Tibial nerve (tissue), 4 donors: ENCODE measurements at regions not wholly inside any gene's neighbourhood (a gene's known extent, or its start where the extent isn't known, plus 50 kb on each side); places are given as distances from the start of the nearest gene placed in this dataset.

Experiments used
- EP300 ChIP-seq, 2 donors: sonication (generic); formaldehyde crosslinking; IDR thresholded peaks; one replicate each; pipeline ENCODE4 v1.6.1; 2017; ENCODE audit warnings: antibody characterized with exemption in 2 of 2, mild to moderate bottlenecking in 1 of 2
- POLR2A ChIP-seq, 2 donors: fragments of 450-650 bp; IDR thresholded peaks; one replicate each; pipeline ENCODE4 v1.6.1; 2017; ENCODE audit warnings: antibody characterized with exemption in 2 of 2, mild to moderate bottlenecking in 2 of 2, moderate library complexity in 2 of 2
- TF ChIP-seq, protein P1 (sequence below), 5 experiments: fragments of 200-600 bp in 3 of 5; fragments of 450-650 bp in 2 of 5; sonication (generic) in 3 of 5; IDR thresholded peaks; one replicate each; pipeline ENCODE4 v1.5.1; 2016 to 2019; ENCODE audit warnings: antibody characterized with exemption in 5 of 5, mild to moderate bottlenecking in 3 of 5, moderate library complexity in 2 of 5

DNA sequence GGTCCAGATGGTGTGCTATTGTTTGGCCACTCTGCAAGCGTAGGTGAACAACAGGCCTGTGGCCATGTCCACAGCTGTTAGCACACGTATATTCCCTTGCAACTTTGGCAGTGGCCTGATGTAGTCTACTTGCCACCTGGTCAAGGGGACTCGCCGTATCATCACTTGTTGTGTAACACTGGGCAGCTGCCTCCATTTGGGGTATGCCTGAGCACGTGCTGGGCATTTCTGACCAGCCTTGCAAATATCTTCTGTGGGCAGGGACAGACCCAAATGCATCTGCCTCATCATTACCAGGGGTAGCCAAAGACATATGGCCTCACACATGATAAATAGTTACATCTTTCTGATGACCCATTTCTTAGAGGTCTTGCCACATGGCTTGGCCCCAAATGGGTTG, 434.2 kb downstream of the DYNC2H1 start:
- TF ChIP-seq, protein P1, sequence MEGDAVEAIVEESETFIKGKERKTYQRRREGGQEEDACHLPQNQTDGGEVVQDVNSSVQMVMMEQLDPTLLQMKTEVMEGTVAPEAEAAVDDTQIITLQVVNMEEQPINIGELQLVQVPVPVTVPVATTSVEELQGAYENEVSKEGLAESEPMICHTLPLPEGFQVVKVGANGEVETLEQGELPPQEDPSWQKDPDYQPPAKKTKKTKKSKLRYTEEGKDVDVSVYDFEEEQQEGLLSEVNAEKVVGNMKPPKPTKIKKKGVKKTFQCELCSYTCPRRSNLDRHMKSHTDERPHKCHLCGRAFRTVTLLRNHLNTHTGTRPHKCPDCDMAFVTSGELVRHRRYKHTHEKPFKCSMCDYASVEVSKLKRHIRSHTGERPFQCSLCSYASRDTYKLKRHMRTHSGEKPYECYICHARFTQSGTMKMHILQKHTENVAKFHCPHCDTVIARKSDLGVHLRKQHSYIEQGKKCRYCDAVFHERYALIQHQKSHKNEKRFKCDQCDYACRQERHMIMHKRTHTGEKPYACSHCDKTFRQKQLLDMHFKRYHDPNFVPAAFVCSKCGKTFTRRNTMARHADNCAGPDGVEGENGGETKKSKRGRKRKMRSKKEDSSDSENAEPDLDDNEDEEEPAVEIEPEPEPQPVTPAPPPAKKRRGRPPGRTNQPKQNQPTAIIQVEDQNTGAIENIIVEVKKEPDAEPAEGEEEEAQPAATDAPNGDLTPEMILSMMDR (IDR thresholded peaks at IDR 0.05), result no peak
- no peak for TF ChIP-seq POLR2A (IDR thresholded peaks at IDR 0.05)
- TF ChIP-seq EP300 (IDR thresholded peaks at IDR 0.05), result no peak
